Suprapubic skin (tissue), 3 donors: ENCODE measurements at regions not wholly inside any gene's neighbourhood (a gene's known extent, or its start where the extent isn't known, plus 50 kb on each side); places are given as distances from the start of the nearest gene placed in this dataset.

Experiments used
- POLR2A ChIP-seq, 2 donors: fragments of 450-650 bp; IDR thresholded peaks; one replicate each; pipeline ENCODE4 v1.6.1; 2017; ENCODE audit warnings: antibody characterized with exemption in 2 of 2, mild to moderate bottlenecking in 2 of 2, moderate library complexity in 2 of 2
- TF ChIP-seq, protein P1 (sequence below), 2 donors: fragments of 200-600 bp in 1 of 2; fragments of 450-650 bp in 1 of 2; sonication (generic) in 1 of 2; IDR thresholded peaks; one replicate each; pipeline ENCODE4 v1.5.1; 2016 to 2019; ENCODE audit warnings: antibody characterized with exemption in 2 of 2, mild to moderate bottlenecking in 1 of 2, moderate library complexity in 1 of 2

DNA sequence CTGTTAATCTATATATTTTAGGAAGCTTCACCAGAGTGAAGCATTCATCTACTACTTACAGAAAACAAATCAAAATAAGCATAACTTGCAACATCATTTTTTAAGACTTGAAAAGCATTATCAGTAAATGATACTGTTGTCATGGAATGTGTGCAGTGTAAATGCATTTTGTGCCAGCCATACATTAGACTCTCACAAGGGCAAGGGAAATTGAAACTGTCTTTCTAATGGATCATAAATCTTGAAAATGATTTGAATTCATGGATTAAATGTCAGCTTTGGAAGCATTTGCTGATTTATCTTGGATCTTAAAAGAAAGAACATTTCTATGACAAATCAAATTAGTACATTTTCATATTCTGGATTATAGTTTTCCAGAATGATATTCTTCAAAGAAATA is 338.3 kb upstream of the SGO1 start:
- TF ChIP-seq, protein P1, sequence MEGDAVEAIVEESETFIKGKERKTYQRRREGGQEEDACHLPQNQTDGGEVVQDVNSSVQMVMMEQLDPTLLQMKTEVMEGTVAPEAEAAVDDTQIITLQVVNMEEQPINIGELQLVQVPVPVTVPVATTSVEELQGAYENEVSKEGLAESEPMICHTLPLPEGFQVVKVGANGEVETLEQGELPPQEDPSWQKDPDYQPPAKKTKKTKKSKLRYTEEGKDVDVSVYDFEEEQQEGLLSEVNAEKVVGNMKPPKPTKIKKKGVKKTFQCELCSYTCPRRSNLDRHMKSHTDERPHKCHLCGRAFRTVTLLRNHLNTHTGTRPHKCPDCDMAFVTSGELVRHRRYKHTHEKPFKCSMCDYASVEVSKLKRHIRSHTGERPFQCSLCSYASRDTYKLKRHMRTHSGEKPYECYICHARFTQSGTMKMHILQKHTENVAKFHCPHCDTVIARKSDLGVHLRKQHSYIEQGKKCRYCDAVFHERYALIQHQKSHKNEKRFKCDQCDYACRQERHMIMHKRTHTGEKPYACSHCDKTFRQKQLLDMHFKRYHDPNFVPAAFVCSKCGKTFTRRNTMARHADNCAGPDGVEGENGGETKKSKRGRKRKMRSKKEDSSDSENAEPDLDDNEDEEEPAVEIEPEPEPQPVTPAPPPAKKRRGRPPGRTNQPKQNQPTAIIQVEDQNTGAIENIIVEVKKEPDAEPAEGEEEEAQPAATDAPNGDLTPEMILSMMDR (IDR thresholded peaks at IDR 0.05), result no peak
- TF ChIP-seq POLR2A (IDR thresholded peaks at IDR 0.05), result no peak
